ENCODE measurements at regions not wholly inside any gene's neighbourhood (a gene's known extent, or its start where the extent isn't known, plus 50 kb on each side); places are given as distances from the start of the nearest gene placed in this dataset.

GRCh38 chr6:24990236-24990845 lies 54.6 kb upstream of the RIPOR2 start:
- TF ChIP-seq, protein P1, sequence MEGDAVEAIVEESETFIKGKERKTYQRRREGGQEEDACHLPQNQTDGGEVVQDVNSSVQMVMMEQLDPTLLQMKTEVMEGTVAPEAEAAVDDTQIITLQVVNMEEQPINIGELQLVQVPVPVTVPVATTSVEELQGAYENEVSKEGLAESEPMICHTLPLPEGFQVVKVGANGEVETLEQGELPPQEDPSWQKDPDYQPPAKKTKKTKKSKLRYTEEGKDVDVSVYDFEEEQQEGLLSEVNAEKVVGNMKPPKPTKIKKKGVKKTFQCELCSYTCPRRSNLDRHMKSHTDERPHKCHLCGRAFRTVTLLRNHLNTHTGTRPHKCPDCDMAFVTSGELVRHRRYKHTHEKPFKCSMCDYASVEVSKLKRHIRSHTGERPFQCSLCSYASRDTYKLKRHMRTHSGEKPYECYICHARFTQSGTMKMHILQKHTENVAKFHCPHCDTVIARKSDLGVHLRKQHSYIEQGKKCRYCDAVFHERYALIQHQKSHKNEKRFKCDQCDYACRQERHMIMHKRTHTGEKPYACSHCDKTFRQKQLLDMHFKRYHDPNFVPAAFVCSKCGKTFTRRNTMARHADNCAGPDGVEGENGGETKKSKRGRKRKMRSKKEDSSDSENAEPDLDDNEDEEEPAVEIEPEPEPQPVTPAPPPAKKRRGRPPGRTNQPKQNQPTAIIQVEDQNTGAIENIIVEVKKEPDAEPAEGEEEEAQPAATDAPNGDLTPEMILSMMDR (IDR thresholded peaks at IDR 0.05), result no peak
- no peak for TF ChIP-seq POLR2A (IDR thresholded peaks at IDR 0.05)

All from uterus (tissue), 2 donors.